IMR-90 (cell line): ENCODE measurements at regions not wholly inside any gene's neighbourhood (a gene's known extent, or its start where the extent isn't known, plus 50 kb on each side); places are given as distances from the start of the nearest gene placed in this dataset.

ENCODE experiments used
- ATAC-seq: fragments of 200-7000 bp; cut with Tn5 transposase; 2 replicates; pipeline ENCODE4 v1.9.1; 2020; ENCODE audit warnings: low read depth, mild to moderate bottlenecking, moderate library complexity
- BruUV-seq: library from RNA; stranded (reverse); fragments of 400-500 nt; replicated peaks from 2 replicates; lab custom pipeline; 2021; lab: Mats Ljungman, UMichigan
- CTCF ChIA-PET: fragments of 300-600 bp; formaldehyde crosslinking; extraction: SDS; loops from one replicate; lab custom pipeline; 2021; ENCODE audit warnings: antibody characterized with exemption; lab: Yijun Ruan, JAX
- POLR2A ChIA-PET: fragments of 300-600 bp; sonication (Branson Sonifier 250); formaldehyde crosslinking; loops from one replicate; lab custom pipeline; 2022; ENCODE audit warnings: antibody characterized with exemption; ENCODE audit not compliant: unreplicated experiment; lab: Charles Lee
- DNase-seq: peaks from one replicate; pipeline ENCODE4 v3.0.0; 2013
- H2AFZ ChIP-seq: replicated peaks from 2 replicates; pipeline ENCODE3; 2013; ENCODE audit warnings: low read length, mild to moderate bottlenecking; ENCODE audit not compliant: poor library complexity
- H2AK5ac ChIP-seq: 2 replicates; pipeline ENCODE4 v1.6.1; 2013; ENCODE audit warnings: low read depth, low read length, inconsistent platforms
- H2AK9ac ChIP-seq: replicated peaks from 2 replicates; pipeline ENCODE3; 2013; ENCODE audit warnings: mild to moderate bottlenecking, low read depth, low read length, moderate library complexity; ENCODE audit not compliant: poor library complexity
- H2BK120ac ChIP-seq: 2 replicates; pipeline ENCODE4 v1.6.1; 2013; ENCODE audit warnings: low read depth, low read length, inconsistent platforms
- H2BK15ac ChIP-seq: 3 replicates; pipeline ENCODE4 v1.6.1; 2013; ENCODE audit warnings: low read depth, low read length, inconsistent platforms
- H2BK20ac ChIP-seq: 2 replicates; pipeline ENCODE4 v1.6.1; 2013; ENCODE audit warnings: low read depth, mild to moderate bottlenecking, inconsistent platforms, low read length, moderate library complexity
- H2BK5ac ChIP-seq: 2 replicates; pipeline ENCODE4 v1.6.1; 2013; ENCODE audit warnings: mild to moderate bottlenecking, low read depth, low read length, inconsistent platforms; ENCODE audit not compliant: poor library complexity, severe bottlenecking
- H3K14ac ChIP-seq: replicated peaks from 2 replicates; pipeline ENCODE4 v1.6.1; 2013; ENCODE audit warnings: low read depth, low read length, inconsistent platforms
- H3K18ac ChIP-seq: 2 replicates; pipeline ENCODE4 v1.6.1; 2013; ENCODE audit warnings: low read depth, low read length, control low read depth
- H3K23ac ChIP-seq: 2 replicates; pipeline ENCODE4 v1.6.1; 2013; ENCODE audit warnings: low read depth, low read length, inconsistent platforms
- H3K27ac ChIP-seq: 2 replicates; pipeline ENCODE4 v1.5.1; 2013; ENCODE audit warnings: mild to moderate bottlenecking, control low read depth, low read length; ENCODE audit not compliant: insufficient read depth
- H3K27me3 ChIP-seq: 2 replicates; pipeline ENCODE4 v1.6.1; 2013; ENCODE audit warnings: low read length; ENCODE audit not compliant: control insufficient read depth, insufficient read depth
- H3K36me3 ChIP-seq: 2 replicates; pipeline ENCODE4 v1.6.1; 2013; ENCODE audit warnings: low read length, mixed read lengths; ENCODE audit not compliant: control insufficient read depth, insufficient read depth
- H3K4ac ChIP-seq: 2 replicates; pipeline ENCODE4 v1.6.1; 2013; ENCODE audit warnings: low read depth, low read length, inconsistent platforms
- H3K4me1 ChIP-seq: 2 replicates; pipeline ENCODE4 v1.6.1; 2013; ENCODE audit warnings: low read length, mixed read lengths; ENCODE audit not compliant: control insufficient read depth, insufficient read depth
- H3K4me2 ChIP-seq: 2 replicates; pipeline ENCODE4 v1.6.1; 2013; ENCODE audit warnings: low read depth, mild to moderate bottlenecking, control low read depth, low read length, moderate library complexity
- H3K4me3 ChIP-seq: 2 replicates; pipeline ENCODE4 v1.5.1; 2013; ENCODE audit warnings: low read depth, mild to moderate bottlenecking, control low read depth, low read length, moderate library complexity; ENCODE audit not compliant: insufficient read depth
- H3K56ac ChIP-seq: 2 replicates; pipeline ENCODE4 v1.6.1; 2013; ENCODE audit warnings: low read length, inconsistent platforms; ENCODE audit not compliant: insufficient read depth; ENCODE audit errors: extremely low read depth
- H3K79me1 ChIP-seq, 2 experiments: 2 replicates each; pipeline ENCODE4 v1.6.1; 2013; ENCODE audit warnings: low read length in 2 of 2, inconsistent platforms in 1 of 2, low read depth in 1 of 2
- H3K9ac ChIP-seq: 2 replicates; pipeline ENCODE4 v1.6.1; 2013; ENCODE audit warnings: low read depth, low read length, control low read depth
- H3K9me1 ChIP-seq: 2 replicates; pipeline ENCODE4 v1.6.1; 2013; ENCODE audit warnings: low read length, inconsistent platforms; ENCODE audit not compliant: insufficient read depth
- H3K9me3 ChIP-seq: 2 replicates; pipeline ENCODE4 v1.6.1; 2013; ENCODE audit warnings: low read length; ENCODE audit not compliant: control insufficient read depth, insufficient read depth
- H4K20me1 ChIP-seq: 2 replicates; pipeline ENCODE4 v1.6.1; 2013; ENCODE audit warnings: low read length, inconsistent platforms; ENCODE audit not compliant: insufficient read depth
- H4K5ac ChIP-seq: 2 replicates; pipeline ENCODE4 v1.6.1; 2013; ENCODE audit warnings: mild to moderate bottlenecking, low read depth, low read length, control low read depth
- H4K8ac ChIP-seq, 2 experiments: 2 replicates each; pipeline ENCODE4 v1.6.1; 2013; ENCODE audit warnings: low read depth in 2 of 2, low read length in 2 of 2, control low read depth in 1 of 2, inconsistent platforms in 1 of 2
- H4K91ac ChIP-seq: 2 replicates; pipeline ENCODE4 v1.6.1; 2013; ENCODE audit warnings: low read depth, low read length, inconsistent platforms; ENCODE audit not compliant: insufficient read depth
- BHLHE40 ChIP-seq: fragments of 150-350 bp; IDR thresholded peaks from 2 replicates; pipeline ENCODE4 v1.6.1; 2016; ENCODE audit warnings: mild to moderate bottlenecking, low read depth, low read length
- CEBPB ChIP-seq: IDR thresholded peaks from 2 replicates; pipeline ENCODE4 v1.6.1; 2012; ENCODE audit warnings: low read depth, low read length, improper control_type of control experiment
- CHD1 ChIP-seq: IDR thresholded peaks from 2 replicates; pipeline ENCODE4 v1.6.1; 2012; ENCODE audit warnings: low read depth, low read length, improper control_type of control experiment
- FOS ChIP-seq: fragments of 150-350 bp; IDR thresholded peaks from 2 replicates; pipeline ENCODE4 v1.6.1; 2016; ENCODE audit warnings: low read depth, low read length
- MAFK ChIP-seq: IDR thresholded peaks from 2 replicates; pipeline ENCODE4 v1.6.1; 2012; ENCODE audit warnings: low read depth, low read length, improper control_type of control experiment
- MAZ ChIP-seq: IDR thresholded peaks from 2 replicates; pipeline ENCODE4 v1.6.1; 2012; ENCODE audit warnings: low read depth, mild to moderate bottlenecking, low read length, improper control_type of control experiment, moderate library complexity, borderline replicate concordance
- MXI1 ChIP-seq: IDR thresholded peaks from 2 replicates; pipeline ENCODE4 v1.6.1; 2012; ENCODE audit warnings: low read depth, mild to moderate bottlenecking, low read length, moderate library complexity, borderline replicate concordance
- NFE2L2 ChIP-seq: fragments of 150-350 bp; IDR thresholded peaks from 2 replicates; pipeline ENCODE4 v1.6.1; 2016; ENCODE audit warnings: low read depth, mild to moderate bottlenecking, low read length
- POLR2A ChIP-seq: IDR thresholded peaks from 2 replicates; pipeline ENCODE4 v1.6.1; 2012; ENCODE audit warnings: mild to moderate bottlenecking, low read depth, low read length
- RAD21 ChIP-seq: IDR thresholded peaks from 2 replicates; pipeline ENCODE4 v1.6.1; 2012; ENCODE audit warnings: low read length, improper control_type of control experiment
- RCOR1 ChIP-seq: IDR thresholded peaks from 2 replicates; pipeline ENCODE4 v1.6.1; 2012; ENCODE audit warnings: mild to moderate bottlenecking, low read length, improper control_type of control experiment; ENCODE audit not compliant: insufficient replicate concordance
- RFX5 ChIP-seq: IDR thresholded peaks from 2 replicates; pipeline ENCODE4 v1.8.0; 2012; ENCODE audit warnings: low read depth, mild to moderate bottlenecking, low read length, moderate library complexity
- SMC3 ChIP-seq: fragments of 150-350 bp; IDR thresholded peaks from 2 replicates; pipeline ENCODE4 v1.6.1; 2016; ENCODE audit warnings: low read depth, mild to moderate bottlenecking, antibody characterized with exemption, low read length, moderate library complexity
- WGBS, 2 experiments: methylation state at CpG; one replicate each; pipeline versions ENCODE4 v1.1.5 to v1.1.7; 2013; ENCODE audit warnings: missing lambda C conversion rate in 2 of 2; ENCODE audit not compliant: insufficient read length in 1 of 2; ENCODE audit errors: extremely low coverage in 2 of 2; 5-methylcytosine and 5-hydroxymethylcytosine counted together
- dilution Hi-C: fragments of 300-500 bp; cut with HindIII; formaldehyde crosslinking; loops from one replicate; pipeline ENCODE4 v1.14.3; 2018; ENCODE audit warnings: low sequenced_read_pairs; ENCODE audit not compliant: unreplicated experiment
- in situ Hi-C: fragments of 300-500 bp; cut with MboI; formaldehyde crosslinking; loops from 3 replicates; pipeline ENCODE4 v1.14.3; 2019; ENCODE audit warnings: low sequenced_read_pairs, inconsistent platforms, mixed read lengths
- intact Hi-C: fragments of 100-400 bp; cut with micrococcal nuclease; formaldehyde crosslinking; loops from 2 replicates; pipeline ENCODE4 v1.10.0; 2022
- TF ChIP-seq, protein P1 (sequence below): conservative IDR thresholded peaks from 2 replicates; pipeline ENCODE4 v1.5.1; 2012; ENCODE audit warnings: mild to moderate bottlenecking, low read depth, low read length, improper control_type of control experiment
- TF ChIP-seq, protein P2 (sequence below): fragments of 150-350 bp; IDR thresholded peaks from 2 replicates; pipeline ENCODE4 v1.6.1; 2016; ENCODE audit warnings: low read depth, mild to moderate bottlenecking, low read length, moderate library complexity, borderline replicate concordance
- TF ChIP-seq, protein P3 (sequence below): fragments of 150-350 bp; IDR thresholded peaks from 2 replicates; pipeline ENCODE4 v1.6.1; 2017; ENCODE audit warnings: mild to moderate bottlenecking, antibody characterized with exemption, low read length, low read depth

DNA sequence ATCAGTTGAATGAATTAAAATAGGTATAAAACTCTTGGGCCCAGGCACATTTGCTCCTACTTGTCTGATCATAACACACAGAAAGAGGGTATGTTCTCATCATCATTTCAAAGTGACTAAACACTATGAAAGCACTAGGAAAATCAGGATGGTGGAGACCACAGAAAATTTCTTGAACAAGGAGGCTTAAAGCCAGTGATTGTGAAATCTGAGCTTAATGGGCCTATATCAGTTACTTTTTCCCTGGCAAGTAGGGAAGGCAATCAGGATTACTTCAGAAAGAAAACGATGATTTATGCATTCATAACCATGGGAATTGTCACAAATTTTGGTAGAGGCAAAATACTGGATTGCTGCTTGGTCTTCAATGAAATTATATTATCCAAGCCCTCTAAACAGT lies 434.4 kb upstream of the CNTN4 start:
- Histone ChIP-seq H3K56ac (no peak overlapping the region), H2BK15ac (no peak overlapping the region), H3K4me2 (no peak overlapping the region), H2AK9ac (no peak overlapping the region), H2BK5ac (no peak overlapping the region), H3K4me1 (no peaks in the 10 kb centered on the region), H3K4ac (no peak overlapping the region), H3K27ac (no peak overlapping the region), H3K14ac (no peak overlapping the region), H3K9ac (no peak overlapping the region), H4K8ac (no peak overlapping the region), H3K23ac (no peak overlapping the region), H4K91ac (no peak overlapping the region), H3K18ac (no peak overlapping the region), H3K79me1 (no peaks in the 10 kb centered on the region), H2BK20ac (no peak overlapping the region), H2AFZ (no peak overlapping the region), H3K4me3 (no peak overlapping the region), H3K9me1 (no peaks in the 10 kb centered on the region), H4K20me1 (no peaks in the 10 kb centered on the region), H2BK120ac (no peak overlapping the region), H4K5ac (no peak overlapping the region), H2AK5ac (no peak overlapping the region), H3K9me3 (0 out of 2 replicates have a peak, but pooled peaks cover 2% of the 10 kb centered on the region), H3K36me3 (no peaks in the 10 kb centered on the region), H3K27me3 (no peaks in the 10 kb centered on the region)
- in situ Hi-C loops = no loop called here
- intact Hi-C loops = no loop called here
- no peak for ATAC-seq
- ChIA-PET POLR2A (no interaction called here), CTCF (no interaction called here)
- DNase-seq = no peak
- TF ChIP-seq NFE2L2 (no peak), MXI1 (no peak), FOS (no peak), RFX5 (no peak), BHLHE40 (no peak), CHD1 (no peak), RCOR1 (no peak), MAZ (no peak), SMC3 (no peak), POLR2A (no peak), MAFK (no peak), CEBPB (no peak), RAD21 (no peak)
- TF ChIP-seq, protein P1, sequence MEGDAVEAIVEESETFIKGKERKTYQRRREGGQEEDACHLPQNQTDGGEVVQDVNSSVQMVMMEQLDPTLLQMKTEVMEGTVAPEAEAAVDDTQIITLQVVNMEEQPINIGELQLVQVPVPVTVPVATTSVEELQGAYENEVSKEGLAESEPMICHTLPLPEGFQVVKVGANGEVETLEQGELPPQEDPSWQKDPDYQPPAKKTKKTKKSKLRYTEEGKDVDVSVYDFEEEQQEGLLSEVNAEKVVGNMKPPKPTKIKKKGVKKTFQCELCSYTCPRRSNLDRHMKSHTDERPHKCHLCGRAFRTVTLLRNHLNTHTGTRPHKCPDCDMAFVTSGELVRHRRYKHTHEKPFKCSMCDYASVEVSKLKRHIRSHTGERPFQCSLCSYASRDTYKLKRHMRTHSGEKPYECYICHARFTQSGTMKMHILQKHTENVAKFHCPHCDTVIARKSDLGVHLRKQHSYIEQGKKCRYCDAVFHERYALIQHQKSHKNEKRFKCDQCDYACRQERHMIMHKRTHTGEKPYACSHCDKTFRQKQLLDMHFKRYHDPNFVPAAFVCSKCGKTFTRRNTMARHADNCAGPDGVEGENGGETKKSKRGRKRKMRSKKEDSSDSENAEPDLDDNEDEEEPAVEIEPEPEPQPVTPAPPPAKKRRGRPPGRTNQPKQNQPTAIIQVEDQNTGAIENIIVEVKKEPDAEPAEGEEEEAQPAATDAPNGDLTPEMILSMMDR = no peak
- TF ChIP-seq, protein P2, sequence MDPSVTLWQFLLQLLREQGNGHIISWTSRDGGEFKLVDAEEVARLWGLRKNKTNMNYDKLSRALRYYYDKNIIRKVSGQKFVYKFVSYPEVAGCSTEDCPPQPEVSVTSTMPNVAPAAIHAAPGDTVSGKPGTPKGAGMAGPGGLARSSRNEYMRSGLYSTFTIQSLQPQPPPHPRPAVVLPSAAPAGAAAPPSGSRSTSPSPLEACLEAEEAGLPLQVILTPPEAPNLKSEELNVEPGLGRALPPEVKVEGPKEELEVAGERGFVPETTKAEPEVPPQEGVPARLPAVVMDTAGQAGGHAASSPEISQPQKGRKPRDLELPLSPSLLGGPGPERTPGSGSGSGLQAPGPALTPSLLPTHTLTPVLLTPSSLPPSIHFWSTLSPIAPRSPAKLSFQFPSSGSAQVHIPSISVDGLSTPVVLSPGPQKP = no peak
- TF ChIP-seq, protein P3, sequence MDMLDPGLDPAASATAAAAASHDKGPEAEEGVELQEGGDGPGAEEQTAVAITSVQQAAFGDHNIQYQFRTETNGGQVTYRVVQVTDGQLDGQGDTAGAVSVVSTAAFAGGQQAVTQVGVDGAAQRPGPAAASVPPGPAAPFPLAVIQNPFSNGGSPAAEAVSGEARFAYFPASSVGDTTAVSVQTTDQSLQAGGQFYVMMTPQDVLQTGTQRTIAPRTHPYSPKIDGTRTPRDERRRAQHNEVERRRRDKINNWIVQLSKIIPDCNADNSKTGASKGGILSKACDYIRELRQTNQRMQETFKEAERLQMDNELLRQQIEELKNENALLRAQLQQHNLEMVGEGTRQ = no peak
- dilution Hi-C loops = no loop called here
- WGBS, 2 experiments = no CpG with 5 or more reads among the region's 1 CpG
- BruUV-seq = no TSS peak
